ENCODE measurements at regions not wholly inside any gene's neighbourhood (a gene's known extent, or its start where the extent isn't known, plus 50 kb on each side); places are given as distances from the start of the nearest gene placed in this dataset.

DNA sequence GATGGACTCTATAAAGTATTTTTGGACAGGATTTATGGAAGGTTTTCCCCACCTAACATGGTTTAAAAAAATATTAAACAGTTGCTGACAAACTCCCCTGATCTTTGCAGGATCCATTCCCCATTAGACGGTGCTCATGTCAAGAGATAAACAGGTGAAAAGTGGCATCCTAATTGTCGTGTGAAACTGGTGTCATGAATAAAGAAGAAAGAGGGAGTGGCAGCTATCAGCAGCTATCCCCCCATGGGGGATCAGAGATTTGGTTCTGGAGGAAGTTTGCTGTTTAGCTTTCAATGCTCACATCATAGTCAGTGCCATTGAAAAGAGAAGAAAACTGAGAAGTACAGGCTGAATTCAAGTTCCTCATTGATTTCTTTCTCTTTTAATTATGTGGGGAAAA, 329.3 kb upstream of the BRINP1 start:
- DNase-seq (no peak), ATAC-seq (no peak)
- Mint-ChIP-seq H3K9me3 (peaks cover 2% of the 10 kb centered on the region), H3K4me3 (no peak overlapping the region), H3K4me1 (ENCODE audit: low read depth) (no peaks in the 10 kb centered on the region), H3K27me3 (peaks cover 3% of the 10 kb centered on the region), H3K27ac (no peak overlapping the region), H3K36me3 (ENCODE audit: low read depth) (no peaks in the 10 kb centered on the region)
- TF ChIP-seq, protein P1, sequence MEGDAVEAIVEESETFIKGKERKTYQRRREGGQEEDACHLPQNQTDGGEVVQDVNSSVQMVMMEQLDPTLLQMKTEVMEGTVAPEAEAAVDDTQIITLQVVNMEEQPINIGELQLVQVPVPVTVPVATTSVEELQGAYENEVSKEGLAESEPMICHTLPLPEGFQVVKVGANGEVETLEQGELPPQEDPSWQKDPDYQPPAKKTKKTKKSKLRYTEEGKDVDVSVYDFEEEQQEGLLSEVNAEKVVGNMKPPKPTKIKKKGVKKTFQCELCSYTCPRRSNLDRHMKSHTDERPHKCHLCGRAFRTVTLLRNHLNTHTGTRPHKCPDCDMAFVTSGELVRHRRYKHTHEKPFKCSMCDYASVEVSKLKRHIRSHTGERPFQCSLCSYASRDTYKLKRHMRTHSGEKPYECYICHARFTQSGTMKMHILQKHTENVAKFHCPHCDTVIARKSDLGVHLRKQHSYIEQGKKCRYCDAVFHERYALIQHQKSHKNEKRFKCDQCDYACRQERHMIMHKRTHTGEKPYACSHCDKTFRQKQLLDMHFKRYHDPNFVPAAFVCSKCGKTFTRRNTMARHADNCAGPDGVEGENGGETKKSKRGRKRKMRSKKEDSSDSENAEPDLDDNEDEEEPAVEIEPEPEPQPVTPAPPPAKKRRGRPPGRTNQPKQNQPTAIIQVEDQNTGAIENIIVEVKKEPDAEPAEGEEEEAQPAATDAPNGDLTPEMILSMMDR (IDR thresholded peaks at IDR 0.05), result no peak
- POLR2A ChIA-PET, result no interaction called here
- CTCF ChIA-PET, result no interaction called here
- intact Hi-C loops (cut with micrococcal nuclease), result no loop called here

DNA sequence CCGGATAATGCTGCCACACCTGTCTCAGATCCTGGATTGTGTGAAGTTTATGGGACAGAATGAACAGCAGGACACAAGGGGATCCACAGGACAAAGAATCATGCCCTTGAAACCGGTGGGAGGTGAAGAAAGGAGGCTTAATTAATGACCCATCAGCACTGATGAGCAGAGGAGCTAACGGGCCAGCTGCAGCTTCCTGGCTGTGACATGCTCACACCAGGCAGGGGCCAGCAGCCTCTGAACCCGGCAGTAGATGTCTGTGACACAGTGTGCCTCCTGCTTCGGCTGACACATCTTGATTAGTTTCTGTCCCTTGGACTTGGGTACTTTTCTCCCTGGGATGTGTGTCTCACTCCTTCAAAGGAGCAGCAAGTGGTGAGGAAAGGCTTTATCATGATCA, 328.8 kb upstream of the BRINP1 start:
- ATAC-seq, result no peak
- no peak overlapping the region for H3K27ac Mint-ChIP-seq
- no peak for DNase-seq
- peaks cover 3% of the 10 kb centered on the region for H3K27me3 Mint-ChIP-seq
- TF ChIP-seq, protein P1 (IDR thresholded peaks at IDR 0.05), result no peak
- intact Hi-C loops (cut with micrococcal nuclease), result no loop called here
- peaks cover 2% of the 10 kb centered on the region for H3K9me3 Mint-ChIP-seq
- CTCF ChIA-PET, result no interaction called here
- H3K4me3 Mint-ChIP-seq, result no peak overlapping the region
- POLR2A ChIA-PET, result no interaction called here
- no peaks in the 10 kb centered on the region for H3K36me3 Mint-ChIP-seq (ENCODE audit: low read depth)
- H3K4me1 Mint-ChIP-seq (ENCODE audit: low read depth), result no peaks in the 10 kb centered on the region

DNA sequence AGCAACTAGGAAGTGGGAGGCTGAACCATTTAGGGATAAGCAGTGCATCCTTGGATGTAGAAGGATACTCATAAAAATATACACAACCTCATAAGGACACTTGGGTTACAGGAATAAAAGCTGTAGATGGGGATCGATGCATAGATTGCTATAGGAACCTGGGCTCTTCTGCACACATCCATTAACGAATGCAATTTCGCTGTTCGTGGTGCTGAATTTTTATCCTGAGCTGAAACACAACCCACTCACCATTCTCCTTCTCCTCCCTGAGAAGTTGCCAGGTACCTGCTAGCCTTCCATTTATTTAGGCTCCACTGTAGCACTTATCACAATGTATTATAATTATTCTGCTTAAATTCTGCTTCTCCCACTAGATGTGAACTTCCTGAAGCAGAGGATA, 320.6 kb upstream of the BRINP1 start:
- no peak for ATAC-seq
- Mint-ChIP-seq H3K4me1 (ENCODE audit: low read depth) (no peaks in the 10 kb centered on the region), H3K27ac (no peak overlapping the region), H3K27me3 (peaks cover 3% of the 10 kb centered on the region), H3K9me3 (peaks cover 6% of the 10 kb centered on the region), H3K4me3 (no peak overlapping the region), H3K36me3 (ENCODE audit: low read depth) (no peaks in the 10 kb centered on the region)
- DNase-seq, result no peak
- POLR2A ChIA-PET, result no interaction called here
- CTCF ChIA-PET, result no interaction called here
- TF ChIP-seq, protein P1 (IDR thresholded peaks at IDR 0.05), result no peak
- intact Hi-C loops (cut with micrococcal nuclease), result no loop called here

DNA sequence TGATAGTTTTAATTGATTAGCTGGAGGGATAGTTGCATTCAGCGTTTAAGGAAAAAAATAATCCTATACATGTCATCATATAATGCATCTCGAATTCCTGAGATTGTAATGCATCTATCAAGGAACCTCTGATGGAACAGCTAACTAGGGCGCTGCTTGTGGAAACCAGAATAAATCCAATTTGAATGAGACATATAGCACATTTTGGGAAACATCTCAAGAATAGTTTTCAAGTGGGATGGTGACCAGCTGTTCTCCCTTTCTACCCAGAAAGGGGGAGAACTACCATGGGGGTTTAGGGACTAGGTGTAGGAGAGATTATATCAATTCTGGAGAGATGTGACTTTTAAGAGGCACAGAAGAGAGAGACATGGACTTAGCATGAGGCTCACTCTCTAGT, 319.3 kb upstream of the BRINP1 start:
- H3K4me1 Mint-ChIP-seq (ENCODE audit: low read depth), result no peaks in the 10 kb centered on the region
- H3K27me3 Mint-ChIP-seq, result peaks cover 3% of the 10 kb centered on the region
- no peaks in the 10 kb centered on the region for H3K36me3 Mint-ChIP-seq (ENCODE audit: low read depth)
- peaks cover 5% of the 10 kb centered on the region for H3K9me3 Mint-ChIP-seq
- ChIA-PET POLR2A (no interaction called here), CTCF (no interaction called here)
- H3K4me3 Mint-ChIP-seq, result no peak overlapping the region
- intact Hi-C loops (cut with micrococcal nuclease), result no loop called here
- TF ChIP-seq, protein P1 (IDR thresholded peaks at IDR 0.05), result no peak
- DNase-seq (no peak), ATAC-seq (no peak)
- no peak overlapping the region for H3K27ac Mint-ChIP-seq

DNA sequence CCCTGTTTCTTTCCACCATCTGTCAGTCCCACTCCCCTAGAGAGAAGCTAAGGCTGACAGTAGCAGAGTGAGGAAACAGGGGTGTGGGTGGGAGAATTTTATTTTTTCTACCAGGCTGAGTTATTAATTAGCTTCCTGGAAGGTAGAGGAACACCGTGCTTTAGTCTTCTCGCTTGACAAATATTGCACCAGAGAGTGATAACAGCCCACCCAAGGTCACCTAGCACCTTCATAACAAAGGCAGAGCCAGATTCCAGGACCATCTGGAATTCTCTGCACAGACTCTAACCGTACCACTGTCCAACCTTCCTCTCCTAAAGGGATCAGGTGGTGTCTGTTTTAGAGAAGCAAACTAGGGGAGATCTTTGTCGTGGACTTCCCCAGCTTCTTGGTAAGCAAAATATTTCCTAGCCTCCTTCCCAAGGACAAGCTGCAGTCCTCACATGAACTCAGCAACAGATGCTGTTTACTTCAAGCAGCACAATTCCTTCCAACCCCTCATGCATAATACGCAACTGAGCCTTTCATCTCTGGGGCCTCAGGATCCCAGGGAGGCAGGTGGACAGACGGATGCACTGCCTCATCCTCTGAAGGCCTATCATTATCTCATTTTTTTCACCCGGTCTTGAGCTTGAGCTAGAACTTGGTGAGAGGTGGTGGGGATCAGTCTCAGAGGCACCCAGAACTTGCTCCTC, 308.7 kb upstream of the BRINP1 start:
- Mint-ChIP-seq H3K4me1 (ENCODE audit: low read depth) (no peaks in the 10 kb centered on the region), H3K36me3 (ENCODE audit: low read depth) (no peaks in the 10 kb centered on the region), H3K4me3 (no peak overlapping the region), H3K27ac (no peak overlapping the region), H3K9me3 (no peaks in the 10 kb centered on the region), H3K27me3 (no peaks in the 10 kb centered on the region)
- no peak for ATAC-seq
- DNase-seq, result no peak
- TF ChIP-seq, protein P1 (IDR thresholded peaks at IDR 0.05), result no peak
- ChIA-PET POLR2A (no interaction called here), CTCF (no interaction called here)
- intact Hi-C loops (cut with micrococcal nuclease), result no loop called here

Measured in activated CD8-positive, alpha-beta T cell treated with anti-CD3 and anti-CD28 coated beads for 36 hours (primary cell).